ENCODE measurements at regions not wholly inside any gene's neighbourhood (a gene's known extent, or its start where the extent isn't known, plus 50 kb on each side); places are given as distances from the start of the nearest gene placed in this dataset.

DNA sequence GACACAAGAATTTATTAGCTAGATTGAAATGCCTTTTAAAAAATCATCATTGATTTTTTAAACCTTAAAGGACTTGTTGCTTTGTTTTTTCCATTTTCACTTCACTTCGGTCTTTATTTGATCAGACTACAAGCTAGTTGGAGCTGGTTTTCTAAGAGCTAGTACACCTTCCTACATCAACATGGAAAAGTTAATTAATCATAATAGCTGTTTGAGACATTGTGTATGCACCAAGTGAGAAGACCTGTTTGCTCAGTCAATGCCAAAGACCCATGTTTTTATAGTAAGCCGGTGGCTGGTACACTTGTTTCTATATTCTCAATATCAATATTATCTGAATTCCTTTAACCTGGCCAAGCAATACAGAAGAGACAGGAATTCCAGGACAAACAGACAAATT is 310.2 kb upstream of the SGK1 start:
- H3K4me3 ChIP-seq (ENCODE audit: low read depth, low read length): no peak overlapping the region
- TF ChIP-seq CTCF (IDR thresholded peaks at IDR 0.05; ENCODE audit: low read depth, low read length): no peak

- no peak overlapping the region for H3K4me3 ChIP-seq (ENCODE audit: low read depth, low read length)
- no peak for TF ChIP-seq CTCF (IDR thresholded peaks at IDR 0.05; ENCODE audit: low read depth, low read length)
Observed at GRCh38 chr6:134627707-134628106, 309.8 kb upstream of the SGK1 start.

DNA sequence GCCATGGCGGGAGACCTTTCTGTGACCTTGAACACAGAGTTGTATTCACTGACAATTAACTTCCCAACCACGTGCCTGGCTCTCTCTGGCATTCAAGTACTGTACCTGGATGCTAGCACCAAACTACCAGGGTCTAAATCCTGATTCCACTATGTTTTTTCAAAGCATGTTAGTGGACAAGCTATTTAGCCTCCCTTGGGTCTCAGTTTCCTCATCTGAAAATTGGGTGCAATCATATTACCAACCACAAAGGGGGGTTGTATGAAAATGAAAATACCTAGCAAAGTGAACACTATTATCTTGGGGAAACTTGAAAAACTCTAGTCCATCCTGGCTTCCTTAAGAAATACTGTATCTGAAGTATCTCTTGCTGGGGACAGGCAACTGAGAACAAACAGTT is 308.7 kb upstream of the SGK1 start:
- TF ChIP-seq CTCF (IDR thresholded peaks at IDR 0.05; ENCODE audit: low read depth, low read length): no peak
- no peak overlapping the region for H3K4me3 ChIP-seq (ENCODE audit: low read depth, low read length)

DNA sequence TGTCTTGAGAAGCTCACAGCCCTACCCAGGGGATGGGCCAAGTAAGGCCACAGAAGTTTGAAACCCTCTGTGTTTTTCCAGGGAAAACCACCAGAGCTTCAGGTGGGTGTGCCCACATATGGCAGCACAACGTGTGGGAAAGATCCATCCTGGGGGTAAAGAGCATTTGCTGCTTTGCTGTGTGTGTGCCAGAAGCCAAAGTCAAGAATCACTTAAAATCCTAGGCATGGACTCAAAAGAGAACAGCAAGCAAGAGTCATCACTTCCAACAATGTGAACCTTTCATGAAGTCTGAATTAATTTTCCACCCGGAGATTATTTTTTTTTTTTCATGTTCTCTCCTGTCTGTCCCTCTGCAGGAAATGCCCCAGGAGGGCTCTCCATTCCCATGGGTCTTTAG is 308.2 kb upstream of the SGK1 start:
- H3K4me3 ChIP-seq (ENCODE audit: low read depth, low read length): no peak overlapping the region
- TF ChIP-seq CTCF (IDR thresholded peaks at IDR 0.05; ENCODE audit: low read depth, low read length): no peak

- H3K4me3 ChIP-seq (ENCODE audit: low read depth, low read length): no peak overlapping the region
- TF ChIP-seq CTCF (IDR thresholded peaks at IDR 0.05; ENCODE audit: low read depth, low read length): no peak
Observed at GRCh38 chr6:134624781-134625180, 306.9 kb upstream of the SGK1 start.

DNA sequence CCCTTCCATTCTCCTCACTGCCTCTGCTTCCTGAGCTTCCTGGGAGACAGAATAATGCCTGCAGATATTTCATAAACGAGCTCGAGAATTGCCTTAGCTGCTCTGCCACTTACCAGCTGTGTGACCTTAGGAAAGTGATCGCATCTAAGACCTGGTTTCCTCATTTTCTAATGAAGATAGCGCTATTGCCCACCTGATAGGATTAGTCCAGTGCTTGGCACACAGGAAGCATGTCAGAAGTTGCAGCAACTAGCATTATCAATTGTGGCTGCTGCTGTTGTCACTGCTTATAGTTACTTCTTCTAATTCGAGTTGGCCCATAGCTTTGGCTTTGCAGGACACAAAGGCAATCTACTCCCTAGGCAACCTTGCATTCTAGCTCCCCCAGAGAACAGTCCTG is 305.5 kb upstream of the SGK1 start:
- no peak for TF ChIP-seq CTCF (IDR thresholded peaks at IDR 0.05; ENCODE audit: low read depth, low read length)
- H3K4me3 ChIP-seq (ENCODE audit: low read depth, low read length): no peak overlapping the region

DNA sequence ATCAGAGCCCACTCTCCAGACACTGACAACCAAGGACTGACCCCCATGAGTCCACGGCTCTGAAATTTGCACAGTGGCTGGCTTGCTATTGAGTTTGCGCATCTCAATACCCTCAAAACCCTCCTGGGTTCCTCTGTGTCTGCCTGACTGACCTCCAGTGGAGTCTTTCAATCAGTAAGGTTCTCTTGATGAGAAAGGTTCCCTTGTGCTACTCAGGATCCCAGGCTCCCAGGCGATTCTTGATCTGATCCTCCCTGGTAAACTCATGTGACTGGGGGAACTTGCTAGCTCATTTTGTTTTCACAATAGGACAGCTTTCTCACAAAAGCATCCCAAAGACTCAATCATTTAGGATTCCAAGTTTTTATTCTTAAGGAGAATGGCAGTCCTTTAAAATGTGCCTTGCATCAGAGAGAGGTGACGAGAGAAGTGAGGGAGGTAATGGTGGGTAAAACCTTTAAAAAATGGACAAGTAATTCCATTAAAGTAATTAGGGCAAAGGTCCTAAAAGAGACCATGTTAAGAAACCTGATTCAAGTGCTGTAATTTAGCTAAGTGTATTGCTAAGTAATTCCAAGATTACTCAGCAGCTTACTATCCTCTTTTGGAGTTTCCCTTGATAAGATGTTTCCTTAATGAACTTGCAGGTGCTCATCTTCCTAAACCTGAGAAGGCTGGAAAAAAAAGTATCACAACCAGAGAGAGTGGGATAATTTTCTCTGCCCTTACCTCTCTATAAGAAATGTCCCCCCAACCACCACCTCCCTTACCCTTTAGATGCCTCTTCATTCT is 304.7 kb upstream of the SGK1 start:
- H3K4me3 ChIP-seq (ENCODE audit: low read depth, low read length): no peak overlapping the region
- TF ChIP-seq CTCF (IDR thresholded peaks at IDR 0.05; ENCODE audit: low read depth, low read length): no peak
